HG02642 (cell line): ENCODE measurements at regions not wholly inside any gene's neighbourhood (a gene's known extent, or its start where the extent isn't known, plus 50 kb on each side); places are given as distances from the start of the nearest gene placed in this dataset.

Source experiments
- ATAC-seq: cut with Tn5 transposase; IDR thresholded peaks from one replicate; pipeline ENCODE4 v1.9.1; 2021; ENCODE audit warnings: mild to moderate bottlenecking; ENCODE audit not compliant: unreplicated experiment, poor library complexity

DNA sequence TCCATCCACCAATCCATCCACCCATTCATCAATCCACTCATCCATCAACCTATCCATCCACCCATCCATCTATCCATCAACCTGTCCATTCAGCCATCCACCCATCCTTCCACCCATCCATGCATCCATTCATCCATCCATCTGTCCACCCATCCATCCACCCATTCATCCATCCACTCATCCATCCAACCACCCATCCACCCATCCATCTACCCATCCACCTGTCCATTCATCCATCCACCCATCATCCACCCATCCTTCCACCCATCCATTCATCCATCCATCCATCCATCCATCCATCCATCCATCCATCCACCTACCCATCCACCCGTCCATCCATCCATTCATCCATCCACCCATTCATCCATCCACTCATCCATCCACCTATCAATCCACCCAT, 195.8 kb downstream of the NXNL2 start:
- ATAC-seq, result no peak

DNA sequence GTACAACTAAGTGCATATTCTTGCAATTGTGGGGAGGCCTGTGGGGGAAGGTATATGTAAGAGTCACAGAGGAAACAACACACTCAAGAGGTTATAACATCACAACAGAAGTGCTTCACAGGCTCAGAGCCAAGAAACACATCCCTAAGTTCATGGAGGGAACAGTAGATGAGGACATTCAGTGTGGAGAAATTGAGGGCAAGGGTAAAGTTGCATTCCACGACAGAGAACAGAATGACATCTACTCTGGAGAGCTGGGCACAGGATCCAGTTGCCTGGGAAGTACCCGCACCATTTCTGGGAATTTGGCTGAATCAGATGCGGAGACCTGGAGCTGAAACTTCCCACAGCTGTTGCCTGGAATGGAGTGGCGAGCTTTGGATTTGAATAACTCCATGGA, 197.2 kb downstream of the NXNL2 start:
- ATAC-seq, result no peak

GRCh38 chr9:88733651-88734421, 198.9 kb downstream of the NXNL2 start:
- ATAC-seq, result no peak

- ATAC-seq, result no peak
Measured at GRCh38 chr9:88734527-88734926, 199.5 kb downstream of the NXNL2 start.

- no peak for ATAC-seq
Measured at GRCh38 chr9:88736136-88736637, 201.2 kb downstream of the NXNL2 start.

- no peak for ATAC-seq
Measured at GRCh38 chr9:88737031-88737430, 202.1 kb downstream of the NXNL2 start.

- no peak for ATAC-seq
Measured at GRCh38 chr9:88737876-88738275, 202.9 kb downstream of the NXNL2 start.

- ATAC-seq, result no peak
Measured at GRCh38 chr9:88738709-88739108, 203.7 kb downstream of the NXNL2 start.

DNA sequence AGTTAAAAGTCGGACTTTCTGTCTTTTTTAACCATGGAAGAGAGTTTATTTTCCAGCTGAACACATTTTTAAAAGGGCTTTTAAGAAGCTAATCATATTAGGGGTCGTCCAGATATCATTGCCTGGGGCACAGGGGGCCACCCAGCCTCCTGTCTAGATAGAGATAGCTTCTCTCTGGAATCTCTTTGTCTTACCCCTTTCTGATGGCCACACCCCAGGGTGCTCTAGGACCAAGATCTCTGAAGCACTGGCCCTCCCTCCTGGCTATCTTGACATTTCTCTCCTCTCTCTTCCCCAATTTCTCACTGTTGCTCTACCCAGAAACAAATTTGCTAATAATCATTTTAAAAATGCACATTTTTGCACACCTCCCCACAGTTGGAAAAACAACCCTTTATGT, 204.4 kb downstream of the NXNL2 start:
- ATAC-seq, result no peak

- ATAC-seq, result no peak
Measured at GRCh38 chr9:88740844-88741243, 205.9 kb downstream of the NXNL2 start.

DNA sequence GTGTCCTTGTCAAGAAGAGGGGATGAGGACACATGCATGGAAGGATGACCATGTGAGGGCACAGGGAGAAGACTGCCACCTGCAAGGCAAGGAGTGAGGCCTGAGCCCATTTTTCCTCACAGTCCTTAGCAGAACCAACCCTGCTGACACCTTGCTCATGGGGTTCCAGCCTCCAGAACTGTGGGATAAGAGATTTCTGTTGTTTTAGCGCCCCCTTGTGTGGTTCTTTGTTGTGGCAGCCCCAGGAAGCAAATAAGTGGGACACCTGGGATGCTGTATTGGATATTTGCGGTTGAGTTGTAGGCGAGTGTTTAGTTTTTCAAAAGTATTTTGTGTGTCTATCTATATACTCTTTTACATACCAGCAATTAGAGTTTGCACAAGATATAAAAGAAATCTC, 206.4 kb downstream of the NXNL2 start:
- no peak for ATAC-seq

DNA sequence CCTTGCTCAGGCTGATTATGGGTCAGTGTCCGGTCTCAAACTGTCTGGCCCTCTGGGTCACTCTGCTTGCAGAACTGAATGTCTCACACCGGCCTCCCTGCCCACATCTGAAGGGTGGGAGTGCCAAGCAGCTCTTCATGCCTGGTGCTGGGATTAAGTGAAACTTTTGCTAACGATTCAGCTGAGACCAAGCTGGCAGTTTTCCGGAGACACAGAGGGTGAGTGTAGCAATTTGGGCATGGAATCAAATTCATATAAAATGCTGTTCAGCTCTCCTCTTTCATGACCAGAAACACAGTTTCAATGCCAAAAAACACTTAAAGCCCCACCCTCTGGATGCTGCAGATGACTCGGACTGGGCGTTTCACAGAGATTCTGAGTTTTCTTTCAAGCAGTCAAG, 207.5 kb downstream of the NXNL2 start:
- ATAC-seq, result no peak

DNA sequence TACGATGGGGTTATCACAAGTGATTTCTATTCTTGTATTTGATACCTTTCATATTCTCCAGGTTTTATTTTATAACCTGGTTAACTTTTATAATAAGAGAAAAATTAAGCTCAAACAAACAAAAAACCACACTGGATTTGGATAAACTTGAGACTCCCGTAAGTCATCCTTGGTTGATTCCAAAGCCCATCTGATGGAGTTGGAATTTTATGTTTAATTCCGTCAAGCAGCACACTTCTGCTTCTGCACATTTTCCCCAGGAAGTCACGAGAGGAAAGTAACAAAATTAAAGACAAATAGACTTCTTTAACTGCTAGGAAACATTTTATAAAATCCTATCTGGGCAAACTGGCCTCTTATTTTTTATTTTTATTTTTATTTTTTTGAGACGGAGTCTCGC, 207.9 kb downstream of the NXNL2 start:
- no peak for ATAC-seq

DNA sequence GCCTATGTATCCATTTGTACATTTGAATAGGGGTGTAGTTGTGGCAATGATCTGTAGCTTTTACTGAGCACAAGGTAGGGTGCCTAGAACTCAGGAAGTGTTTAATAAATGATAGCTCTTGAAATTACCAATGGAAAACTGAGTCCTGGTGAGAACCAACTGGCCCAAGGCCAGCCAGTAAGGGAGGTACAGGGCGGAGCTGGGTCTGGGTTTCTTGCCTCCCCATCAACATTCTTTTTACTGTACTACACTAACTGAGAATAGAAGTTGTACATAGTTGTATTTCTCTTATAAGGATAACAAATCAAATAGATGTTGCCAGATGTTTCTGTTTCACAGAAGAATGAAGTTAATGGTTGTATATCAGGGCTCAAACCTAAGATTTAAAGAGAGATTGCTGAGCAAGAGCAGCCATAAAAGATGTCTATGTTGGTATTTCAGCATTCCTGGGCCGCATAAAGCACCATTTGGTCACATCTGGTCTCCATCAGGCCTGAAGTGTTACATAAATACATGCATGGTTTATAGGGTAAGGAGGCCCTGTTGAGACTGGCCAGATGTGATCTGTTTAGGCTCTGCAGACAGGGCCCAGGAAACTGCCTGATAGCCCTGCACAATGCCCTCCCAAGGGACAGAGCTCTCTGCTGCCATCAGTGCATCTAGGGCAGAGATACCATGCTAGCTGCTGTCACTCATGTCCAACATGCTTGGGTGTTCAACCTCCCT, 210.5 kb downstream of the NXNL2 start:
- ATAC-seq, result no peak

GRCh38 chr9:88746029-88746742, 211.2 kb downstream of the NXNL2 start:
- no peak for ATAC-seq

GRCh38 chr9:88746743-88747398, 211.9 kb downstream of the NXNL2 start:
- no peak for ATAC-seq

DNA sequence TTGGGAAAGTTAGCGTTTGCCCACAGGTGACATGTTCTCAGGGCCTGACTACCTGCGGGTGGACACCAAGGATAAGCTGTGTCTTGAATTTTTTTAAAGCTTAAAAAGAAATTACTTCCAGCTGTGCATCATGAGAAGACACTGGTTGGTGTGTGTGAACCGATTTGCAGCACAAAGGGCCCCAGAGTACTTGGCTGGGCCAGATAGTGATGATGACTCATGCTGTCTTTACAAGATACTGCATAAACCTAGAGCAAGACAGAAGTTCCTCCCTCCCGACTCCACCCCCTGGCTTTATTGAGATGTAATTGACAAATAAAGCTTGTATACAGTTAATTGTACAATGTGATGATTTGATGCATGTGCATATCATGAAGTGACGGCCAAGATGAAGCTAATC, 212.8 kb downstream of the NXNL2 start:
- no peak for ATAC-seq

GRCh38 chr9:88748566-88749261, 213.7 kb downstream of the NXNL2 start:
- ATAC-seq, result no peak

DNA sequence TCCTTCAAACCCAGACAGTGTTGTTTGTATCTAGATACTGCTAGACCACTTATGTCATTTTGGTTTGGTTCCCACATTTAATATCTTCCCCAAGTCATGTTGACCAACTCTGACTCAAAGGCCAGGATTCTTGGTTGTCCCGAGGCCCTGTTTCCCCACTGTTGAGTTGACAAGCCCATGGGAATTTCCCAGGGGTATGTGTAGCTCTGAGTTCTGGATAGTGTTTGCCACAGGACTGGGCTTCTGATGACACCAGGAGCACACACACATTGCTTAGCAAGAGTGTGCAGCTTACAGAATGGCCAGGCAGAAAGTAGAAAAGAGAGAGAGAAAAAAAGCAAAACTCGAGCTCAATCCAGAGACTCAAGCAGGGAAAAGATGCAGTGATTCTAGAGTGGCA, 214.4 kb downstream of the NXNL2 start:
- no peak for ATAC-seq

DNA sequence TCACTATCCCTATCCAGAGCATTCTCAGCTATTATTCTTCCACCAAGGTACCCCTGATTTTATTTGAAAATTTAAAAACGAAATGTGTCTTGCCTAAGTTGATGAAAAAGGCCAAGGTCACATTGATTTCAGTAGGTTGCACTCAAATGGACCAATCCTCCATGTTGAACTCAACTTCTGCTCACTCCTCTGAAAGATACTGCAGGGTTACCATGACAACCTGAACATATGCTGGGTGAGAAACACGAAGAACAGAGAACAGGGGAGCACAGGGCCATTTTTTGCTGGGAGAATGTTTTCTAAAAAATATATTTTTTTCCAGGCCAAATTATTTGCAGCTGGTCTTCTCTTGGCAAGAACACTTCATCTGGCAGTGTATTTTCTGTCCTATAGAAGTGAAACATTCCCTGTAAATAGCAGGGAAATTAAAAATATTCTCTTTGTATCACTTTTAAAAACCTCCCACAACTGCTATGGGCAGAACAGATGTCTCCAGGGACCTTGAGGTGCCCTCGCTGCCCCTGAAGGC, 215.9 kb downstream of the NXNL2 start:
- ATAC-seq, result no peak
